ENCODE measurements at regions not wholly inside any gene's neighbourhood (a gene's known extent, or its start where the extent isn't known, plus 50 kb on each side); places are given as distances from the start of the nearest gene placed in this dataset.

- TF ChIP-seq CTCF (IDR thresholded peaks at IDR 0.05) (no peak), ZFX (IDR thresholded peaks at IDR 0.05; ENCODE audit: borderline replicate concordance) (no peak)
These were observed 143.7 kb downstream of the LRATD1 start for GRCh38 chr2:14776216-14776615.

Data from 22Rv1 (cell line).